GM19372 (cell line): ENCODE measurements at regions not wholly inside any gene's neighbourhood (a gene's known extent, or its start where the extent isn't known, plus 50 kb on each side); places are given as distances from the start of the nearest gene placed in this dataset.
A peak's percentile ranks its signal among the peaks of the same experiment; 100 is the strongest.
"Not testable (repeated sequence)": the region's sequence is repeated elsewhere in the genome, so short reads cannot be mapped to it uniquely, and the experiment has no call there.

Experiments
- ATAC-seq: cut with Tn5 transposase; IDR thresholded peaks from one replicate; pipeline ENCODE4 v1.9.1; 2021; ENCODE audit warnings: mild to moderate bottlenecking, low read depth, moderate library complexity; ENCODE audit not compliant: unreplicated experiment

DNA sequence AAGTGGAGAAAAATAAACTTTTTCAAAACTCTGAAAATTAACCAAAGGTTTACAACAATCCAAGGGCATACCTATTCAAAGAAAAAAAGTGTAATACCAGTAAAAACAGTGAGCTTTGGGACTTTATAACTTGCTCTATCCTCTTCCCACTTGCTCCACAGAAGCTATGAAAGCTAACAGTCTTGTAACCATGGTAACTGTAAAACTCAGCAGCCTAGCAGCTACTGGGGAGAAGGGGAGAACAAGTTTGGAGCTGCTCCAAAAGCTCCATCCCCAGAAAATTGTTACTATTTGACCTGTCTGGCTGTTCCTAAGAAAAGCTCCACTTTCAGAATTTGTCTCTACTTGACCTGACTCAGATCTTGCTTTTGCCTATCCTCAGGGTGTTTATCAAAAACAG is 191.5 kb downstream of the OTUD1 start:
- ATAC-seq, result no peak

DNA sequence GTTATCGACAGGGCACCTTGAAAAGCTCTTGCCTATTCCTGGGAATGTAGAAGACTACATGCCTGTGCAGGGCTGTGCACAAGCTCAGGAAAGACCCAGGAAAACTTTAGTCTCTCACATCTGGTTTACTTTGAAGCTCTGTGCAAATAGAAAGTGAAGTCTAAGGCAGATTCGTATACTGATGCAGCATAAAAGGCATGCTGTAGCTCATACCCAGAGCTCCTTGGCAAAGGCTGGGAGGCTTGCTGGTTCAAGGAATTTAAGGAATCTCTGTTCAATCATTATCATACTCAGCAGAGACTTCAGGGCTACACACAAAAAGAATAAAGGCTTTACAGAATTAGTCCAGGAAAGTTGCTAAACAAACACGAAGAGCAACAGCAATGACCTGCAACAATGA is 192.0 kb downstream of the OTUD1 start:
- no peak for ATAC-seq

DNA sequence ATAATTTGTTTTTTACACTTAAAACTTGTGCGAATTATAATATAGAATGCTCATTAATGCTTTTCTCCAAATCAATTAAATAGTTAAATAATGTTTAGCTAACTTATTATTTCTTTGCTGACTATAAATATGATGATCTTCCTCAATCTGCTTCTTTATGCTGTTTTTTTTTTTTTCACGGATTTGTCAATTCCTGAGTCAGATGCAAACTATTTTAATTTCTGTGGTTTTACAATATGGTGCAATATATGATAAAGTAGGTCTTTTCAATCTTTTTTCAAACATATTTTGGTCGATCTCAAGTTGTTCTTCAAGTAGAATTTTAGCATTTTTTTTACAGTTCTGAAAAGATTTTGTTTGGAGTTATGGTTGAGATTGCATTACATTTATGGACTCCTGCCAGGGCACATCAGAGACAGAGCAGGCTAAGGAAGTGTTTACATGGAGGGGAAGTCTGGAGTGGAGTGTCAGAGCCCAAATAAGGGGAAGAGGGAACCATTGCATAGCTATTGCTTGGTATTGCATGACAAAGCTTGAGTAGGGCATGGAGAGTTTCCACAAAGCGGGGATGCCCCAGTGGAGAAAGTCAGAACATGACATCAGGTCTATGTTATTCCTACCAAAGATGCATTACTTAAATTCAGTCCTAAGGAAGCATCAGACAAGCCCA is 204.4 kb downstream of the OTUD1 start:
- no peak for ATAC-seq

DNA sequence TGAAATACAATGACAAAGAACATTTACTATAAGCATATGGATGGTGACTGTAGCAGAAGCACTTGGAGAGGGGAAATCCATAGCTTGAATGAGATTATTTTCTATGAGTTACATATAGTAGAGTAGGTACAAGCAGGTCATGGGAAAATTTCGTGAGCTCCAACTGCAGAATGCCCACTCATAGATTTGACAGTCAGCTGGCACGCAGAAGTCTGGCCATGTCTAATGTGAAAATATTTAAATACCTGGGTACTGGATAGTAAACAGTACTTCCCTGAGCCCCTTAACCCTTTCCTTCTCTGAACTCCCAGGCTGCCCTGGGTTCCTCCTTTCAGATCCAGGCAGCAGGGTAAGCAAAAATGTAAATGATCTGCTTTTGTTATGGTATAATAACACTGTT is 209.7 kb downstream of the OTUD1 start:
- no peak for ATAC-seq

DNA sequence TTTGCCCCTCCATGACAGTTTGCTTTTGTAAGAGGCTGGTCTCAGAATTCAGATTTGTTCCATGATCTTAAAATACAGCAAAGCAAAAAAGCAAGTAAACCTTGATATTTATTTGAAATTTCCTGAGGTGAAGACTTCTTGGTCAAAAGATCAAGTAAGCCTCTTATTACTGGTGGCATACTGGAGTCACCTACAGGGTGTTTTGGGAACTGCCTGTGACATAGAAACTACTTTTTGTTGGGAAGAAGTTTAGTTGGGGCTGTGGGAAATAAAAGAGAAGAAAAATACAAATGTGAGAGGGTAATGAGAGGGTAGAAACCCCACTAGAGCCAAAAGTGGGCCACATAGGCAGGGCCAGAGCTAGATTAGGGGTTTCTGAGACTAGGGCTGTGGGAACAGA is 217.9 kb downstream of the OTUD1 start:
- ATAC-seq, result no peak

DNA sequence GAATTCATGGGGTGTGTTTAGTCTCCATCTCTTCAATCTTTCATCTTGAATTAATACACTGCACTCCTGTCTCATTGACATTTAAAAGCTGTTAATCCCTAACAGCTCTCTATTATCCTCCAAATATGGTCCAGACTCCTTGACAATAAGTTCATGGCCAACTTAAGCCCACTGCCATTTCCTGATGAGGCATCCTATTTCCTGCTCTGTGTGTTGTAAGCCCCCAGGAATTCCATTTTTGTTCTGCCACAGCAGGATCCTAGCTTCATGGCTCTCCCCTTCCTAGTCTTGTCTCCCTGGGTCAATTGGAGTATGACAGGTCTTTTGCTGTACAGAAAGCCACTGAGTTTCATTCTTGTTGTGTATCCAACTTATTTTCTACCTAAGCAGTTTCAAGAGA is 218.8 kb downstream of the OTUD1 start:
- ATAC-seq, result no peak

DNA sequence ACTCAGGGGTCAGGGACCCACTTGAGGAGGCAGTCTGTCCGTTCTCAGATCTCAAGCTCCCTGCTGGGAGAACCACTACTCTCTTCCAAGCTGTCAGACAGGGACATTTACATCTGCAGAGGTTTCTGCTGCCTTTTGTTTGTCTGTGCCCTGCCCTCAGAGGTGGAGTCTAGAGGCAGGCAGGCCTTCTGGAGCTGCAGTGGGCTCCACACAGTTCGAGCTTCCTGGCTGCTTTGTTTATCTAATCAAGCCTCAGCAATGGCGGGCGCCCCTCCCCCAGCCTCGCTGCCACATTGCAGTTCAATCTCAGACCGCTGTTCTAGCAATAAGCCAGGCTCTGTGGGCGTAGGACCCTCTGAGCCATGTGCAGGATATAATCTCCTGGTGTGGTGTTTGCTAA is 233.0 kb downstream of the OTUD1 start:
- ATAC-seq, result not testable (repeated sequence)

DNA sequence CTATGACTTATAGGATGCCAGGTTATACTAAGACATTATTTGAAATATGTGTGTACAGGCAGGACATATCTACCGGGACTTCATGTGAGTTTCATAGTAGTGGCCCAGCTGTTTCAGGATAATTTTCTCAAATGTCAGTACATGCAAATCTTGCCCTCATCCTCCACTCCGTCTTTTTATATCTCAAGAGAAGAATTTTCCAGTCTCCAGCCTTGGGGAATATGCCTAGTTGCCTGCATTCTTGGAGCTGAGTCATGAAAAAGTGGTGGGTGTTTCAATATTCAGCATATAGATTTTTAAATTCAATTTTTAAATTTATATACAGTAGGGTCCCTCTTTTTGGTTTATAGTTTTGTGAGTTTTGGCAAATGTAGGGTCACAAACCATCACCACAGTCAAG is 236.7 kb downstream of the OTUD1 start:
- no peak for ATAC-seq

DNA sequence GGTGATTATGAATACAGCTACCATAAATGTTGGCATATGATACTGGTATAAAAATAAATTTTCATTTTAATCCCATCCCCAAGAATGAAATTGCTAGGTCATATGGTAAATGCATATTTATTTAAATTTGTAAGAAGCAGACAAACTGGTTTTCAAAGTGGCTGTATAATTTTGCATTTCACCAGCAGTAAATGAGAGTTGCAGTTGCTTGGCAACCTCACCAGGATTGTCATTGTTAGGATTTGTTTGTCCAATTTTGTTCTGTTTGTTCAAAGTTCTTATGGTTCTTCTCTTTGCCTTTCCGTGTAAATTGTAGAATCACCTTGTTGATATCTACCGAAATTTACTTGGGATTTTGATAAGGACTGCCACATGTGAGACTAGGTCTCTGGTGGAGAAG is 237.4 kb downstream of the OTUD1 start:
- ATAC-seq, result no peak

DNA sequence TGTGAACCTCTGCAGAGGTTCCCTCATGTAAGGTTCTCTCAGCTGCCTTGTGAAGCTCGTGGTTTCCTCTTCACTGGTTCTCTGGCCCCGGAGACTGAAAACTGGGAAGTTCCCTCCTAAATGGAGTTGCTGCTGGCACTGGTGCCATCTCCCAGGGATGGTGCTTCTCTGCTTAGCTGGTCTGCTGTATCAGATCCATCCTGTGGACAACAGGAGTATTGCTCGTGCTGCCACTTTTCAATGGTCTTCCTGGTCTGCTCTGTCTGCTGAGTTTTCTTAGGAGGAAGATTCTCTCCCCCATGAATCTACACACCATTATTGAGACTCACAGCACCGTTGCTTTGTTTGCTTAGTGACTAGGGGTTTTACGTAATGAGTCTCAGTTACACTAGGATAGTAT is 247.8 kb downstream of the OTUD1 start:
- no peak for ATAC-seq

DNA sequence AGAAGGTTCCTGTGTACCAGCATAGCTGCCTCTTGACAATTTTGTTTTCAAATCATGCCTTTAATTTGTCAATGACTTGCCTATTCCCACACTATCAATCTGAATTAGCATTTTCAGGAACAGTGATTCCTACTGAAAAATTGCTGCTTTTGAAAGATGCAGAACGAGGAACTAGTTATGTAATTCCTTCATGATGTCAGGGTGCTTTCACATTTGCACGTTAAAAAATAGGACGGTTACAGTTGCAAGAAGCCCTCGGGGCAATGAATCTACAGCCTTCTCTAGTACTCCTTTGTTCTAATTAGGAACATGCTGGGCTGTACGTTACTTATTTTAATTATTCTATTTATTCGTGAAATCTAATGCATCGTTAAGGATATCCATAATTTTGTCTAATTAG is 253.9 kb downstream of the OTUD1 start:
- ATAC-seq, result no peak

DNA sequence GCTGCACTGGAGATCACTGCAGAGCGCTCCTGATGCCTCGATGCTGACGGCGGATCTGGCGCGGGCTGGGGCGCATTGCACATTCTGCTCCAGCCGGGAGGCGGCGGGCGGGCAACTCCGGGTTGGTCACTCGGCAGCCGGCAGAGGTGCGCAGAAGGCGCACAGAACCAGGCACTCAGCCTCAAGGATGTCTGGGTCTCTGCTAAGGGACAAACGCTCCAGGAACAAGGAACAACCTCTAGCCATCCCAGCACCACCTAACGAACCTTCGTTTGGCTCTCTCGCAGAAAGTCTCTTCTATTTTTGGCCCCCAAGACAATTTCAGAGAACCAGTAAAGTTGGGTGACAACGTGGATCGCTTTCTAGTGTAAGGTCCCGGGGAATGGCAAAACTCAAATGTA is 254.6 kb downstream of the OTUD1 start:
- no peak for ATAC-seq

DNA sequence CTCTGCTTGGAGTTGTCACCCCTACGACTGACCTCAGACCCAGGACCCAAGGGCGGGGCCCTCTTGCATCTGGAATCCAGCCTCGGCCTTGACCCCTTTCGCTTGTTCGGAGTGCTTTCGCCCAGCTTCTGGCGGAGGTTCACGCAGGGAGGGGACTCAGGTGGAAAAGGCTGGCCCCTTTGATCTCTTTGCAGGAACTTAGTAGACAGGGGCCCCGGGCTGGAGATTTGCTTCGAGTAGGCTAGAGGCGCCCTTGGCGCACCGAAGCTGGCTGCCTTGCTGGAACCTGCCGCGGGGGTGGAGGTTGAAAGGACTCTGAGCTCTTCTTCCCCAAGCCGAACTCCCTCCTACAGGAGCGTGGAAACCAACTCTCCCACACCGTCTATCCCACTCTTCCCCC is 255.1 kb downstream of the OTUD1 start:
- ATAC-seq, result no peak

DNA sequence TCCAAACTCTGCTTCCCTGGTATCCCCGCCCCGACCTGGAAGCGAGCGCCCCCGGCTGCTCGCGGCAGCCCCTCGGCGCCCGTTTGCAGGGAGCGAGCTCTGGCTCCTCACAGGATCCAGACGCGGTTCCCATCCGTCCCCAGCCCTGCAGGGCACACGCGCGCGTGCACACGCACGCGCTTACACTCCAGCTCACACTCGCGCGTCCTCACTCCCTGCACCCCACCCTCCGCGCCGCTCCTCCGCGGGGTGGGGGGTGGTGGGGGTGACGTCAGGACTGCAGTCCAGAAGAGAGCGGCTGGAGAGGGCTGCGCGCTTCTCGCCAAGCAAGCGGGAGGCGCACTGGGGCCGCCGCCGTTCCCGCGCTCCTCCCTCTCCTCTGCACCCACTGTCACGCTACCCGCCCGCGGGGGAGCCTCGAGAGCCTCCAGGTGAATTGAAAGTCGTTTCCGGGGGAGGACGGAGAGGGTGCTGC is 255.6 kb downstream of the OTUD1 start:
- ATAC-seq, result no peak

DNA sequence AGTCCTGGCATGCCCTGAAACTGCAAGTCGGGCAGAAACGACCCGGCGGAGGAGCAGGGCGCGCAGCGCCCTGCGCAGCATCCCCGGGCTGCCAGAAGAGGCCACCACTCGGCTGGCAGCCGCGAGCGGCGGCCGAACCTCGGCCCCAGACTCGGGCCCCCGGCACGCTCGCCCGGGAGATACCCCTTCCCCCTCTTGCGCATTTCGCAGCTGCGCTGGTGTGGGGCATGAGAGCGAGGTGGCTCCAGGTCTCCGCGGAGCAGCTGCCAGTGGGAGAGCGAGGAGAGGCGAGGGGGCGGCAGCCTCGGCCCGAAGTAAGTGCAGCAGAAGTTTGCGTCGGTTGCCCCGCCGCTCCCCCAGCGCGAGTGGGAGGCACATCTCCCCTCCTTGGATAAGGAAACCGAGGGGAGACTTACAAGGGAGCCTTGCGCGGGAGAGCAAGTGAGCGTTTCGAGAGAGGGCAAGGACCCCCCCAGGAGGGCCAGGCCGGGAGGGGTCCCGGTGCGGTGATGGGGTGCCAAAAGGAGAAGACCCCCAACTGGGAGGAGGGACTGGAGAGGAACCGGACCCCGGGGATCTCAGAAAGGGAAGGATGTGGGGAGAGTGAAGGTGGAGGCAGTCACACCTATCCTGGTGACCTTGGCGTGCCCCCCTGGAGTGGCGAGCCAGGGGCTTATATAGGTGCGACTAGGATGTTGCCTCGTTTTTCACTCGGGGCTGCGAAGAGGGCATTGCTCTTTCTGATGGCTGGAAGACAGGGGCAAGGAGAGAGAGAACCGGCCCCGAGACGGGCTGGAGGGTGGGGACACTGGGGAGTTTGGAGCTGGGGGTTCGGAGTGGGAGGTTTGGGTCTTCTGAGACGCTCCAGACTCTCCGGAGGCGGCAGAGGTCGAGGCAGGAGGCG is 256.3 kb downstream of the OTUD1 start:
- no peak for ATAC-seq

DNA sequence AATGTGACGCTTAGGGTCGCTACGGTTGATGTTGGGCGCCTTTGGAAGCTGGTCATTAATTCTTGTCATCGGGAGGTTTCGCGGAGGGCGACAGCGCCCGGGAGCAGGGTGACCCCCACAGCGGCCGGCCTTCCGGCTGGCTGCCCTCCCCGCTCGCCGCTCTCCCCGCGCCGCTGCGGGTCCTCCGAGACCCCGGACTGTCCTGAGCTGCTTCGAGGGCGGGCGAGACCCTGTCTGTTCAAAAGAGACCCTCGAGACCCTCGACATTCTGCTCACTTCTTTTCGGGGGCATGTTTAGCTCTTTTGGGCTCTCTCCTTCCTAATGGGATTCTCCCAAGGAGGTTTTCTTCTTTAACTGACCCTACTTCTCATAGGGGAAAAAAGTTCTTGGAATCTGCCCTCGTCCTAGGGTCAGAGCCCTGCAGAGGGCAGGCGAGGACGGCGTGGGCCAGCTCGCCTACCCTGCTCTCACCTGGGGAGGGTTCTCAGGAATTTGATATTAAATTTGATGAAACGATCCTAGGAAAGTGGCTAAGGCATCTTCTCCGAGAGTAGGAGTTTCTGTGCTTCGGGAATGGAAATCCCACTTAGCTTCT is 257.0 kb downstream of the OTUD1 start:
- no peak for ATAC-seq

DNA sequence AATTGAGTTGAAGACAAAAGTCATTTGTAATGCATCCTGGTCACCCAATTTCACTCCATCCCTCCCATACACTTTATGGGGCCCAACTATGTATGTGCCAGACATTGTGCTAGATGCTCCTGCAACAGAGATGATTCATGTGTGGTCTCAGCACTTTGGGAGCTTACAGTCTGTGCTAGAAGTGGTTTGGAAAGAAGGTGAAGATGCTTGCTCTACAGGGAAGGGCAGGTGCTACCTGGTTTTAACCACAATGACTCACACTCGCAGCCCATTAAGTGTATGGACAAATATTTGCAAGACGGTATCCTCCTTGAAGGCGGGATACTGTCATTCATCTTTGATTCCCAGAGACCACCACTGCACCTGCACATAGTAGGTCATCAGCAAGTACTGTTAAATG is 257.6 kb downstream of the OTUD1 start:
- ATAC-seq, result no peak

DNA sequence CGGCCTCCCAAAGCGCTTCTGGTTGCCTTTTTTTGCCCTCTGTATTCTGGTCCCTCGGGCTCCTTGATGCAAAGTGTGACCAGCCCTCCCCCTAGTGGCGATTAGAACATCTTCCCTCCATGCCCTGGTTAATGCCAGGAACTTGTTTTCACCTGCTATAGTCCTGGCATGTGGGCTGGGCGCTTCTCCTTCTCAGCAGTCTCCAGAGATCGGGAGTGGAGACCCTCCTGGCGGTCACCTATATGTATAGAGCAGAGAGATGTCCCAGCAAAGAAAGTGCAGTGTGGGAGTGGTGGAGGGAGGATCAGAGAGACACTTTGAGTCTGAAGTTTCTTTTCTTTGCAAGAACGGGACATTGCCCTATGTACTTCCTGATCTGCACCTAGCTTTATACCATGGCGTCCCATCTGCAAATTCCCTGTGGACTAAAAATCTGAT is 264.1 kb downstream of the OTUD1 start:
- peak; percentile 99 for ATAC-seq

DNA sequence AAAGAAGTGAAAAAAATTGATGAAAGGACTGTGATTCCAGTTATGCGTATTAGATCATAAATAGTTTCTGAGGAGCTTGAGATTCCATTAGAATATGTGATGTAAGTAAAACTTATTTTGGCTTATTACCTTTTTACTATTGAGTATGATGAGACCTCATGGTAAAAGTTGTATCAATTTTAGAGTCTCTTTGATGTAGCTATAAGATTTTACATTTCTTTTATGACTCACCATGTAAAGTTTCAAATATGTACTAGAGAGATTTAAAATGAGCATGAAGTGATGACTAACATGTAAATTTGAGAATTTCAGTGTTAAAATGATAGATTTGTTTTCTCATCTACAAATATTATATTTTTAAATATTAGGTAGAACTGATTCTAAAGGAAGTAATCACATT is 276.5 kb downstream of the OTUD1 start:
- ATAC-seq, result no peak

DNA sequence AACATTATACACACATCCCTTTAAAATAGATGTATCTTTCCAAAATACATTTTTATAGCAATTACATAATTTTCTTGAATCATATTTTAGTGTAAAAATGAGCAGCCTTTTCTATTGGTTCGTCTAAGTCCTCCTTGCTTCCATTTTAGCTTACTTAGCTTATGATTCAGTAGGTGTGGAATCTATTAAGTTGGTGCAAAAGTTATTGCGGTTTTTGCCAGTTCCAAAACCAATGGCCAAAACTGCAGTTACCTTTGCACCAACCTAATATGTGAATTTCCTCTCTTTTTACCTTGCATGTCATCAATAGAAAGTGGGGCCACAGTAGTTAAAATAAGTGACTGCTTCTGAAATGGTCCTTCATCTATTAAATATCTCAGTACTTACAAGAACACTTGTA is 279.0 kb downstream of the OTUD1 start:
- ATAC-seq, result no peak

DNA sequence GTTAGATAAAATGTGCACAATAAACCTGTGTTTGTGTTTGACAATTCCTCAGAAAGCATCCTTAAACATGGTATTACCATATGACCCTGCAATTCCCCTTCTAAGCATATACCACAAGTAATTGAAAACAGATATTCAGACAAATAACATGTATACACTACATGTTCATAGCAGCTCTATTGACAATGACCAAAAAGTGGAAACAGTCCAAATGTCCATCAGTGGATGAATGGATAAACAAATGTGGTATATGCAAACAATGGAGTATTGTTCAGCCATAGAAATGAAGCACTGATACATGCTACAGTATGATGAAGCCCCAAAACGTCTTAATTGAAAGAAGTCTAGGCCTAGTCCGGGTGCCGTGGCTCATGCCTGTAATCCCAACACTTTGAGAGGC is 280.1 kb downstream of the OTUD1 start:
- ATAC-seq, result no peak

DNA sequence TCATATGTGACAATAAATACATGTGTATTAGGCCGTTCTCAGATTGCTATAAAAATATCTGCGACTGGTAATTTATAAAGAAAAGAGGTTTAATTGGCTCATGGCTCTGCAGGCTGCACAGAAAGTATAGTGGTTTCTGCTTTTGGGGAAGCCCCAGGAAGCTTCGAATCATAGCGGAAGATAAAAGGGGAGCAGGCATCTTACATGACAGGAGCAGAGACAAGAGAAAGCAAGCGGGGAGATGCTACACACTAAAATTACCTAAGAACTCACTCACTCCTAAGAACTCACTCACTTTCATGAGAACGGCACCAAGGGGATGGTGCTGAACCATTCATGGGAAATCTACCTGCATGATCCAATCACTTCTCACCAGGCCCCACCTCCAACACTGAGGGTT is 284.9 kb downstream of the OTUD1 start:
- no peak for ATAC-seq
